ENCODE measurements at regions not wholly inside any gene's neighbourhood (a gene's known extent, or its start where the extent isn't known, plus 50 kb on each side); places are given as distances from the start of the nearest gene placed in this dataset.

DNA sequence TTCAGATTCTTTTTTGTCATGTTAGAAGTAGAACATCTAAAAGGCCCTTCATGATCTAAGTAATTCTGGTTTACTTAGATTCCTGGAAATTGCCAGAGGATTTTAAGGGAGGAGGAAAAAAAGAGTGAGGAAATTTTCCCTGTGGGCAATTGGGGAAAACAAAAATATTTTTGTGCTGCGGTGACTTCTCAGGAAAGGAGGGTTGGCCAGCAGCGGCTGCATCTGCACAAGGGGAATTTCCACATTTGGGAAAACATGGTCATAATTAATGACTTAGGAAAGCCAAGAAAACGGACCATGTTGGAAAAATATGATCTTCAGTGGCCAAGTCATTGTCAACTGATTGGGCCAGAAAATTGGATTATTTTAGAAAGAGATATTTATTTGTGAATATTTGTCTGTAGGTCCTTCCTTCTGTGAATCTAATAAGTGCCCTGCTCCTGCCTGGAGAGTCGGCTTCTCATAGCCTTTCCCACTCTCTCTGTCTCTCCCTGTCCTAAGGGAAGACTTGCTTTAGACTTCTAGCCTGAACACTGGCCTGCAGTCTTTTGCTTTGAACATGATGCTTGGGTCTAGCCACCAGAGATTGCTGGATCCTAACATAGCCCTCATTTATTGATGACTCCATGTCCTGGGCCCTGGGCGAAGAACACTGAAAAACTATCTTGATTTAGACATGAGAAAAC lies 124.2 kb upstream of the MKLN1 start:
- no peak for TF ChIP-seq POLR2A (IDR thresholded peaks at IDR 0.05)
- TF ChIP-seq, protein P1, sequence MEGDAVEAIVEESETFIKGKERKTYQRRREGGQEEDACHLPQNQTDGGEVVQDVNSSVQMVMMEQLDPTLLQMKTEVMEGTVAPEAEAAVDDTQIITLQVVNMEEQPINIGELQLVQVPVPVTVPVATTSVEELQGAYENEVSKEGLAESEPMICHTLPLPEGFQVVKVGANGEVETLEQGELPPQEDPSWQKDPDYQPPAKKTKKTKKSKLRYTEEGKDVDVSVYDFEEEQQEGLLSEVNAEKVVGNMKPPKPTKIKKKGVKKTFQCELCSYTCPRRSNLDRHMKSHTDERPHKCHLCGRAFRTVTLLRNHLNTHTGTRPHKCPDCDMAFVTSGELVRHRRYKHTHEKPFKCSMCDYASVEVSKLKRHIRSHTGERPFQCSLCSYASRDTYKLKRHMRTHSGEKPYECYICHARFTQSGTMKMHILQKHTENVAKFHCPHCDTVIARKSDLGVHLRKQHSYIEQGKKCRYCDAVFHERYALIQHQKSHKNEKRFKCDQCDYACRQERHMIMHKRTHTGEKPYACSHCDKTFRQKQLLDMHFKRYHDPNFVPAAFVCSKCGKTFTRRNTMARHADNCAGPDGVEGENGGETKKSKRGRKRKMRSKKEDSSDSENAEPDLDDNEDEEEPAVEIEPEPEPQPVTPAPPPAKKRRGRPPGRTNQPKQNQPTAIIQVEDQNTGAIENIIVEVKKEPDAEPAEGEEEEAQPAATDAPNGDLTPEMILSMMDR (IDR thresholded peaks at IDR 0.05): no peak
